ENCODE measurements at regions not wholly inside any gene's neighbourhood (a gene's known extent, or its start where the extent isn't known, plus 50 kb on each side); places are given as distances from the start of the nearest gene placed in this dataset.

DNA sequence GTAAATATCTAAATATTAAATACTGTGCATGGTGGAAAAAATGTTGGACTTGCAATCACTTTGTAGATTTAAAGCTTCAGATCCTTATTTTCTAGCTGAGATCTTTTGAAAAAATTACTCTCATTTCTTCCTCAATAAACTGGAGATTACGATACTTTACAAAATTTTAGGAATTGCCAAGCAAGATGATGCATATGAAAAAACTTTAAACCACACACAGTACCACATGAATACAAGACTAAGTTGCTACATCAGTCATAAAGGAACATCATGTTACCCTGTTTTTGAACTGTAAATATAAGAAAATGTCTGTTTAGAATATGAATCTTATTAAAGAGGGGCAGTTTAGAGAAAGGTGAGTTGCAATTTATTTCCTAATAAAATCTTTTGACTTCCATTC, 703.6 kb upstream of the NUDT12 start:
- no peak overlapping the region for H3K9ac ChIP-seq (ENCODE audit: low read length)
- no peaks in the 10 kb centered on the region for H3K4me1 Mint-ChIP-seq (ENCODE audit: low read depth, unreplicated experiment)
- H3K27me3 ChIP-seq (ENCODE audit: insufficient read depth, low read length) = no peaks in the 10 kb centered on the region
- H3K36me3 ChIP-seq (ENCODE audit: insufficient read depth, low read length) = no peaks in the 10 kb centered on the region
- H3K79me2 ChIP-seq (ENCODE audit: insufficient read depth, low read length) = no peaks in the 10 kb centered on the region
- H3K27ac ChIP-seq (ENCODE audit: low read depth, low read length) = no peak overlapping the region
- H3K27me3 Mint-ChIP-seq (ENCODE audit: low read depth, unreplicated experiment) = no peaks in the 10 kb centered on the region
- no peaks in the 10 kb centered on the region for H3K4me1 ChIP-seq (ENCODE audit: insufficient read depth, low read length)
- H3K27ac Mint-ChIP-seq (ENCODE audit: unreplicated experiment) = no peak overlapping the region
- H3K9me3 Mint-ChIP-seq (ENCODE audit: unreplicated experiment) = no peaks in the 10 kb centered on the region
- TF ChIP-seq, protein P1, sequence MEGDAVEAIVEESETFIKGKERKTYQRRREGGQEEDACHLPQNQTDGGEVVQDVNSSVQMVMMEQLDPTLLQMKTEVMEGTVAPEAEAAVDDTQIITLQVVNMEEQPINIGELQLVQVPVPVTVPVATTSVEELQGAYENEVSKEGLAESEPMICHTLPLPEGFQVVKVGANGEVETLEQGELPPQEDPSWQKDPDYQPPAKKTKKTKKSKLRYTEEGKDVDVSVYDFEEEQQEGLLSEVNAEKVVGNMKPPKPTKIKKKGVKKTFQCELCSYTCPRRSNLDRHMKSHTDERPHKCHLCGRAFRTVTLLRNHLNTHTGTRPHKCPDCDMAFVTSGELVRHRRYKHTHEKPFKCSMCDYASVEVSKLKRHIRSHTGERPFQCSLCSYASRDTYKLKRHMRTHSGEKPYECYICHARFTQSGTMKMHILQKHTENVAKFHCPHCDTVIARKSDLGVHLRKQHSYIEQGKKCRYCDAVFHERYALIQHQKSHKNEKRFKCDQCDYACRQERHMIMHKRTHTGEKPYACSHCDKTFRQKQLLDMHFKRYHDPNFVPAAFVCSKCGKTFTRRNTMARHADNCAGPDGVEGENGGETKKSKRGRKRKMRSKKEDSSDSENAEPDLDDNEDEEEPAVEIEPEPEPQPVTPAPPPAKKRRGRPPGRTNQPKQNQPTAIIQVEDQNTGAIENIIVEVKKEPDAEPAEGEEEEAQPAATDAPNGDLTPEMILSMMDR (IDR thresholded peaks at IDR 0.05; ENCODE audit: insufficient read depth, low read depth, low read length) = no peak
- no peak for TF ChIP-seq EZH2 (IDR thresholded peaks at IDR 0.05; ENCODE audit: insufficient read depth, low read length)
- FAIRE-seq (no peak), DNase-seq (ENCODE audit: low read depth) (peak; percentile 17)
- H3K36me3 Mint-ChIP-seq (ENCODE audit: low read depth, unreplicated experiment) = no peaks in the 10 kb centered on the region
- no peak overlapping the region for H3K4me2 ChIP-seq (ENCODE audit: low read length)
- H4K20me1 ChIP-seq (ENCODE audit: insufficient read depth, low read length) = no peaks in the 10 kb centered on the region
- H3K4me3 ChIP-seq (ENCODE audit: insufficient read depth, low read depth, low read length) = no peak overlapping the region
- no peak overlapping the region for H3K4me3 Mint-ChIP-seq (ENCODE audit: unreplicated experiment)
- H3K9me3 ChIP-seq (ENCODE audit: insufficient read depth, low read depth, low read length) = no peaks in the 10 kb centered on the region
- H2AFZ ChIP-seq (ENCODE audit: low read depth, low read length) = no peak overlapping the region

GRCh38 chr5:104265531-104266140, 703.0 kb upstream of the NUDT12 start:
- no peak overlapping the region for H3K4me3 ChIP-seq (ENCODE audit: insufficient read depth, low read depth, low read length)
- no peaks in the 10 kb centered on the region for H3K79me2 ChIP-seq (ENCODE audit: insufficient read depth, low read length)
- H3K9me3 Mint-ChIP-seq (ENCODE audit: unreplicated experiment) = no peaks in the 10 kb centered on the region
- H3K4me3 Mint-ChIP-seq (ENCODE audit: unreplicated experiment) = no peak overlapping the region
- H3K27ac ChIP-seq (ENCODE audit: low read depth, low read length) = no peak overlapping the region
- DNase-seq (ENCODE audit: low read depth) = peak; percentile 30
- no peaks in the 10 kb centered on the region for H3K9me3 ChIP-seq (ENCODE audit: insufficient read depth, low read depth, low read length)
- no peaks in the 10 kb centered on the region for H3K27me3 Mint-ChIP-seq (ENCODE audit: low read depth, unreplicated experiment)
- no peaks in the 10 kb centered on the region for H3K27me3 ChIP-seq (ENCODE audit: insufficient read depth, low read length)
- no peaks in the 10 kb centered on the region for H3K36me3 ChIP-seq (ENCODE audit: insufficient read depth, low read length)
- H4K20me1 ChIP-seq (ENCODE audit: insufficient read depth, low read length) = no peaks in the 10 kb centered on the region
- FAIRE-seq = no peak
- H2AFZ ChIP-seq (ENCODE audit: low read depth, low read length) = no peak overlapping the region
- no peak for TF ChIP-seq EZH2 (IDR thresholded peaks at IDR 0.05; ENCODE audit: insufficient read depth, low read length)
- TF ChIP-seq, protein P1 (IDR thresholded peaks at IDR 0.05; ENCODE audit: insufficient read depth, low read depth, low read length) = no peak
- no peaks in the 10 kb centered on the region for H3K36me3 Mint-ChIP-seq (ENCODE audit: low read depth, unreplicated experiment)
- no peak overlapping the region for H3K4me2 ChIP-seq (ENCODE audit: low read length)
- H3K4me1 Mint-ChIP-seq (ENCODE audit: low read depth, unreplicated experiment) = no peaks in the 10 kb centered on the region
- H3K27ac Mint-ChIP-seq (ENCODE audit: unreplicated experiment) = no peak overlapping the region
- no peak overlapping the region for H3K9ac ChIP-seq (ENCODE audit: low read length)
- H3K4me1 ChIP-seq (ENCODE audit: insufficient read depth, low read length) = no peaks in the 10 kb centered on the region

GRCh38 chr5:104247260-104247659, 684.7 kb upstream of the NUDT12 start:
- no peaks in the 10 kb centered on the region for H3K9me3 ChIP-seq (ENCODE audit: insufficient read depth, low read depth, low read length)
- Mint-ChIP-seq H3K9me3 (ENCODE audit: unreplicated experiment) (no peaks in the 10 kb centered on the region), H3K27me3 (ENCODE audit: low read depth, unreplicated experiment) (no peaks in the 10 kb centered on the region), H3K4me1 (ENCODE audit: low read depth, unreplicated experiment) (no peaks in the 10 kb centered on the region), H3K4me3 (ENCODE audit: unreplicated experiment) (no peak overlapping the region), H3K27ac (ENCODE audit: unreplicated experiment) (no peak overlapping the region), H3K36me3 (ENCODE audit: low read depth, unreplicated experiment) (no peaks in the 10 kb centered on the region)
- FAIRE-seq (no peak), DNase-seq (ENCODE audit: low read depth) (no peak)
- H3K4me2 ChIP-seq (ENCODE audit: low read length) = no peak overlapping the region
- TF ChIP-seq, protein P1 (IDR thresholded peaks at IDR 0.05; ENCODE audit: insufficient read depth, low read depth, low read length) = no peak
- no peak for TF ChIP-seq EZH2 (IDR thresholded peaks at IDR 0.05; ENCODE audit: insufficient read depth, low read length)
- no peak overlapping the region for H3K4me3 ChIP-seq (ENCODE audit: insufficient read depth, low read depth, low read length)
- no peaks in the 10 kb centered on the region for H4K20me1 ChIP-seq (ENCODE audit: insufficient read depth, low read length)
- no peaks in the 10 kb centered on the region for H3K4me1 ChIP-seq (ENCODE audit: insufficient read depth, low read length)
- H3K27ac ChIP-seq (ENCODE audit: low read depth, low read length) = no peak overlapping the region
- no peaks in the 10 kb centered on the region for H3K27me3 ChIP-seq (ENCODE audit: insufficient read depth, low read length)
- H3K9ac ChIP-seq (ENCODE audit: low read length) = no peak overlapping the region
- H3K79me2 ChIP-seq (ENCODE audit: insufficient read depth, low read length) = no peaks in the 10 kb centered on the region
- no peak overlapping the region for H2AFZ ChIP-seq (ENCODE audit: low read depth, low read length)
- H3K36me3 ChIP-seq (ENCODE audit: insufficient read depth, low read length) = no peaks in the 10 kb centered on the region

Data from astrocyte (in vitro differentiated cells and primary cell).